ENCODE measurements at regions not wholly inside any gene's neighbourhood (a gene's known extent, or its start where the extent isn't known, plus 50 kb on each side); places are given as distances from the start of the nearest gene placed in this dataset.

DNA sequence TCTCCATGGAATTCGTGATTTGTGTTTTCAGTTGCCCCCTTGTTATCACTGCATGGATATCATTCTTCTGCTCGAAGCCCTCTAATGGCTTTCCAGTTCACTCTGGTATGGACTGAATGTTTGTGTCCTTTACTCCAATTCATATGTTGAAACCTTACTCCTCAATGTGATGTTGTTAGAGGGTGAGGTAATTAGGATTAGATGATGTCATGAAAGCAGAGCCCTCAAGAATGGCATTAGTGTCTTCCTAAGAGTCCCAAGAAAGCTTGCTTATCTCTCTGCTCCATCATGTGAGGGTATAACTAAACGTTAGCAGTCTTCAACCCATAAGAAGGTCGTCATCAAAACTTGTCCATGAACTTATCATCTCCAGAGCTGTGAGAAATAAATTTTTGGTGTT is 1626.3 kb upstream of the MIR17HG start:
- Histone ChIP-seq H3K9me3 (ENCODE audit: control insufficient read depth in 4 of 4, low read length in 3 of 4) (no peaks in the 10 kb centered on the region), H3K36me3 (ENCODE audit: control insufficient read depth in 4 of 4, insufficient read depth in 3 of 4, low read depth in 1 of 4, low read length in 3 of 4) (no peaks in the 10 kb centered on the region), H3K4me1 (ENCODE audit: control insufficient read depth in 4 of 4, insufficient read depth in 4 of 4, low read length in 3 of 4) (no peaks in the 10 kb centered on the region), H3K27me3 (ENCODE audit: control insufficient read depth in 4 of 4, insufficient read depth in 4 of 4, low read length in 3 of 4) (no peaks in the 10 kb centered on the region), H3K9ac (ENCODE audit: low read depth in 1 of 2, low read length in 2 of 2) (no peak overlapping the region), H3K4me3 (ENCODE audit: low read depth in 1 of 3, low read length in 3 of 3) (no peak overlapping the region), H3K27ac (ENCODE audit: low read depth in 1 of 2, low read length in 2 of 2) (no peak overlapping the region)
- no peak for TF ChIP-seq HNF4G (IDR thresholded peaks at IDR 0.05)
- WGBS: 61% methylated on average over 4 of the region's 4 CpGs
- no peak for DNase-seq (ENCODE audit: low spot score)

GRCh38 chr13:89726690-89727435 is 1620.6 kb upstream of the MIR17HG start:
- DNase-seq (ENCODE audit: low spot score): no peak
- Histone ChIP-seq H3K9ac (ENCODE audit: low read depth in 1 of 2, low read length in 2 of 2) (no peak overlapping the region), H3K9me3 (ENCODE audit: control insufficient read depth in 4 of 4, low read length in 3 of 4) (no peaks in the 10 kb centered on the region), H3K27ac (ENCODE audit: low read depth in 1 of 2, low read length in 2 of 2) (no peak overlapping the region), H3K27me3 (ENCODE audit: control insufficient read depth in 4 of 4, insufficient read depth in 4 of 4, low read length in 3 of 4) (no peaks in the 10 kb centered on the region), H3K4me1 (ENCODE audit: control insufficient read depth in 4 of 4, insufficient read depth in 4 of 4, low read length in 3 of 4) (no peaks in the 10 kb centered on the region), H3K36me3 (ENCODE audit: control insufficient read depth in 4 of 4, insufficient read depth in 3 of 4, low read depth in 1 of 4, low read length in 3 of 4) (no peaks in the 10 kb centered on the region), H3K4me3 (ENCODE audit: low read depth in 1 of 3, low read length in 3 of 3) (no peak overlapping the region)
- TF ChIP-seq HNF4G (IDR thresholded peaks at IDR 0.05) (no peak), RAD21 (IDR thresholded peaks at IDR 0.05) (no peak), ZBTB33 (IDR thresholded peaks at IDR 0.05) (no peak), REST (IDR thresholded peaks at IDR 0.05) (no peak), TAF1 (conservative IDR thresholded peaks at IDR 0.05) (no peak), FOXA2 (IDR thresholded peaks at IDR 0.05) (no peak), JUND (IDR thresholded peaks at IDR 0.05) (no peak)
- WGBS: 54% methylated on average over 2 of the region's 2 CpGs

- Histone ChIP-seq H3K4me3 (ENCODE audit: low read depth in 1 of 3, low read length in 3 of 3) (no peak overlapping the region), H3K27ac (ENCODE audit: low read depth in 1 of 2, low read length in 2 of 2) (no peak overlapping the region), H3K9ac (ENCODE audit: low read depth in 1 of 2, low read length in 2 of 2) (no peak overlapping the region), H3K4me1 (ENCODE audit: control insufficient read depth in 4 of 4, insufficient read depth in 4 of 4, low read length in 3 of 4) (no peaks in the 10 kb centered on the region), H3K27me3 (ENCODE audit: control insufficient read depth in 4 of 4, insufficient read depth in 4 of 4, low read length in 3 of 4) (peaks cover 0 to 3% (median 0%) of the 10 kb centered on the region in 4 donors), H3K36me3 (ENCODE audit: control insufficient read depth in 4 of 4, insufficient read depth in 3 of 4, low read depth in 1 of 4, low read length in 3 of 4) (no peaks in the 10 kb centered on the region), H3K9me3 (ENCODE audit: control insufficient read depth in 4 of 4, low read length in 3 of 4) (no peaks in the 10 kb centered on the region)
- no peak for TF ChIP-seq YY1 (IDR thresholded peaks at IDR 0.05)
- TF ChIP-seq RXRA (IDR thresholded peaks at IDR 0.05): no peak
- TF ChIP-seq RAD21 (IDR thresholded peaks at IDR 0.05): no peak
- TF ChIP-seq TAF1 (conservative IDR thresholded peaks at IDR 0.05): no peak
- TF ChIP-seq HNF4G (IDR thresholded peaks at IDR 0.05): no peak
- TF ChIP-seq NR2F2 (IDR thresholded peaks at IDR 0.05): no peak
- no peak for TF ChIP-seq HNF4A (conservative IDR thresholded peaks at IDR 0.05)
- TF ChIP-seq FOXA2 (IDR thresholded peaks at IDR 0.05): no peak
- no peak for TF ChIP-seq ATF3 (IDR thresholded peaks at IDR 0.05)
- WGBS: 65% methylated on average over 5 of the region's 5 CpGs
- DNase-seq (ENCODE audit: low spot score): no peak
These were observed 1613.7 kb upstream of the MIR17HG start for GRCh38 chr13:89733829-89734228.

All from liver (tissue), 7 donors.